Tibial artery (tissue), 4 donors: ENCODE measurements at regions not wholly inside any gene's neighbourhood (a gene's known extent, or its start where the extent isn't known, plus 50 kb on each side); places are given as distances from the start of the nearest gene placed in this dataset.

Experiments
- DNase-seq, 2 donors: peaks; one replicate each; pipeline ENCODE4 v3.0.0-alpha.2; 2019
- H3K27ac ChIP-seq, 2 donors: fragments of 200-600 bp; sonication (generic) in 1 of 2; 1 replicate in 1 of 2; 2 replicates in 1 of 2; pipeline ENCODE4 v1.5.1; 2018 to 2019; ENCODE audit warnings: mild to moderate bottlenecking in 1 of 2
- H3K27me3 ChIP-seq, 2 donors: fragments of 200-600 bp; sonication (generic) in 1 of 2; one replicate each; pipeline versions ENCODE4 v1.5.1 to v1.6.0; 2016 to 2019
- H3K36me3 ChIP-seq, 3 donors: fragments of 200-600 bp; sonication (generic) in 2 of 3; one replicate each; pipeline ENCODE4 v1.5.1; 2016 to 2019; ENCODE audit warnings: mild to moderate bottlenecking in 2 of 3
- H3K4me1 ChIP-seq, 4 donors: fragments of 200-600 bp; sonication (generic) in 2 of 4; 1 replicate in 3 of 4; 2 replicates in 1 of 4; pipeline ENCODE4 v1.5.1; 2016 to 2019
- H3K4me3 ChIP-seq, 2 donors: fragments of 200-600 bp; sonication (generic) in 1 of 2; 1 replicate in 1 of 2; 2 replicates in 1 of 2; pipeline ENCODE4 v1.5.1; 2018 to 2019; ENCODE audit warnings: mild to moderate bottlenecking in 2 of 2
- H3K9me3 ChIP-seq, 3 donors: fragments of 200-600 bp; sonication (generic) in 1 of 3; one replicate each; pipeline ENCODE4 v1.5.1; 2016 to 2019
- intact Hi-C: fragments of 100-400 bp; cut with DNase I; formaldehyde crosslinking; loops from one replicate; pipeline ENCODE4 v1.15.0; 2023; ENCODE audit warnings: low total_unique reads
- TF ChIP-seq, protein P1 (sequence below), 2 experiments: fragments of 200-600 bp in 1 of 2; fragments of 450-650 bp in 1 of 2; IDR thresholded peaks; one replicate each; pipeline ENCODE4 v1.5.1; 2017 to 2019; ENCODE audit warnings: antibody characterized with exemption in 2 of 2, mild to moderate bottlenecking in 1 of 2, moderate library complexity in 1 of 2

GRCh38 chr10:90175161-90175681, 473.8 kb downstream of the KIF20B start:
- Histone ChIP-seq H3K4me3 (no peak overlapping the region), H3K9me3 (no peaks in the 10 kb centered on the region), H3K4me1 (no peaks in the 10 kb centered on the region), H3K27ac (no peak overlapping the region), H3K36me3 (no peaks in the 10 kb centered on the region), H3K27me3 (no peaks in the 10 kb centered on the region)
- DNase-seq: no peak
- TF ChIP-seq, protein P1, sequence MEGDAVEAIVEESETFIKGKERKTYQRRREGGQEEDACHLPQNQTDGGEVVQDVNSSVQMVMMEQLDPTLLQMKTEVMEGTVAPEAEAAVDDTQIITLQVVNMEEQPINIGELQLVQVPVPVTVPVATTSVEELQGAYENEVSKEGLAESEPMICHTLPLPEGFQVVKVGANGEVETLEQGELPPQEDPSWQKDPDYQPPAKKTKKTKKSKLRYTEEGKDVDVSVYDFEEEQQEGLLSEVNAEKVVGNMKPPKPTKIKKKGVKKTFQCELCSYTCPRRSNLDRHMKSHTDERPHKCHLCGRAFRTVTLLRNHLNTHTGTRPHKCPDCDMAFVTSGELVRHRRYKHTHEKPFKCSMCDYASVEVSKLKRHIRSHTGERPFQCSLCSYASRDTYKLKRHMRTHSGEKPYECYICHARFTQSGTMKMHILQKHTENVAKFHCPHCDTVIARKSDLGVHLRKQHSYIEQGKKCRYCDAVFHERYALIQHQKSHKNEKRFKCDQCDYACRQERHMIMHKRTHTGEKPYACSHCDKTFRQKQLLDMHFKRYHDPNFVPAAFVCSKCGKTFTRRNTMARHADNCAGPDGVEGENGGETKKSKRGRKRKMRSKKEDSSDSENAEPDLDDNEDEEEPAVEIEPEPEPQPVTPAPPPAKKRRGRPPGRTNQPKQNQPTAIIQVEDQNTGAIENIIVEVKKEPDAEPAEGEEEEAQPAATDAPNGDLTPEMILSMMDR (IDR thresholded peaks at IDR 0.05): no peak
- intact Hi-C loops: no loop called here

- H3K27me3 ChIP-seq: no peaks in the 10 kb centered on the region
- TF ChIP-seq, protein P1 (IDR thresholded peaks at IDR 0.05): no peak
- H3K27ac ChIP-seq: no peak overlapping the region
- H3K9me3 ChIP-seq: no peaks in the 10 kb centered on the region
- H3K4me1 ChIP-seq: no peaks in the 10 kb centered on the region
- H3K4me3 ChIP-seq: no peak overlapping the region
- no peak for DNase-seq
- intact Hi-C loops: no loop called here
- H3K36me3 ChIP-seq: no peaks in the 10 kb centered on the region
Observed at GRCh38 chr10:90179696-90180407, 478.5 kb downstream of the KIF20B start.

GRCh38 chr10:90180886-90181691, 479.7 kb downstream of the KIF20B start:
- Histone ChIP-seq H3K4me3 (no peak overlapping the region), H3K27ac (no peak overlapping the region), H3K36me3 (no peaks in the 10 kb centered on the region), H3K27me3 (no peaks in the 10 kb centered on the region), H3K9me3 (no peaks in the 10 kb centered on the region), H3K4me1 (no peaks in the 10 kb centered on the region)
- TF ChIP-seq, protein P1 (IDR thresholded peaks at IDR 0.05): no peak
- intact Hi-C loops: no loop called here
- no peak for DNase-seq

- TF ChIP-seq, protein P1 (IDR thresholded peaks at IDR 0.05): no peak
- H3K27me3 ChIP-seq: no peaks in the 10 kb centered on the region
- no peaks in the 10 kb centered on the region for H3K9me3 ChIP-seq
- H3K4me3 ChIP-seq: no peak overlapping the region
- DNase-seq: no peak
- H3K36me3 ChIP-seq: no peaks in the 10 kb centered on the region
- intact Hi-C loops: no loop called here
- H3K27ac ChIP-seq: no peak overlapping the region
- no peaks in the 10 kb centered on the region for H3K4me1 ChIP-seq
Observed at GRCh38 chr10:90192825-90193224, 491.4 kb downstream of the KIF20B start.

- TF ChIP-seq, protein P1 (IDR thresholded peaks at IDR 0.05): no peak
- intact Hi-C loops: no loop called here
- no peak overlapping the region for H3K4me3 ChIP-seq
- H3K4me1 ChIP-seq: no peaks in the 10 kb centered on the region
- H3K36me3 ChIP-seq: no peaks in the 10 kb centered on the region
- H3K27ac ChIP-seq: no peak overlapping the region
- H3K27me3 ChIP-seq: no peaks in the 10 kb centered on the region
- H3K9me3 ChIP-seq: no peaks in the 10 kb centered on the region
- no peak for DNase-seq
Observed at GRCh38 chr10:90193240-90193985, 492.0 kb downstream of the KIF20B start.
